NCI-H345 treated with DMSO at 0.1 percent for 48 hours (cell line): ENCODE measurements at regions not wholly inside any gene's neighbourhood (a gene's known extent, or its start where the extent isn't known, plus 50 kb on each side); places are given as distances from the start of the nearest gene placed in this dataset.
"Not testable (repeated sequence)": the region's sequence is repeated elsewhere in the genome, so short reads cannot be mapped to it uniquely, and the experiment has no call there.

Experiments
- DNase-seq: peaks from one replicate; lab custom pipeline; 2025; ENCODE audit not compliant: unreplicated experiment; lab: John Stamatoyannopoulos, UW

GRCh38 chr1:187038784-187039183 lies 210.0 kb downstream of the PLA2G4A start:
- DNase-seq, result no peak

GRCh38 chr1:187041104-187041503 lies 212.4 kb downstream of the PLA2G4A start:
- no peak for DNase-seq

- no peak for DNase-seq
Observed at GRCh38 chr1:187042538-187042937, 213.8 kb downstream of the PLA2G4A start.

GRCh38 chr1:187043433-187043832 lies 214.7 kb downstream of the PLA2G4A start:
- not testable (repeated sequence) for DNase-seq

- no peak for DNase-seq
Observed at GRCh38 chr1:187044411-187044810, 215.7 kb downstream of the PLA2G4A start.

- DNase-seq, result no peak
Observed at GRCh38 chr1:187045371-187045770, 216.6 kb downstream of the PLA2G4A start.

- DNase-seq, result no peak
Observed at GRCh38 chr1:187046293-187046692, 217.5 kb downstream of the PLA2G4A start.

- DNase-seq, result no peak
Observed at GRCh38 chr1:187047298-187047697, 218.5 kb downstream of the PLA2G4A start.

- peak; percentile 53 for DNase-seq
Observed at GRCh38 chr1:187051618-187052232, 223.0 kb downstream of the PLA2G4A start.

GRCh38 chr1:187053876-187054275 lies 225.1 kb downstream of the PLA2G4A start:
- no peak for DNase-seq

- DNase-seq, result no peak
Observed at GRCh38 chr1:187054862-187055757, 226.4 kb downstream of the PLA2G4A start.

- no peak for DNase-seq
Observed at GRCh38 chr1:187063271-187063670, 234.5 kb downstream of the PLA2G4A start.

GRCh38 chr1:187067160-187067559 lies 238.4 kb downstream of the PLA2G4A start:
- DNase-seq, result peak; percentile 74

GRCh38 chr1:187070076-187070475 lies 241.3 kb downstream of the PLA2G4A start:
- DNase-seq, result peak; percentile 90

- not testable (repeated sequence) for DNase-seq
Observed at GRCh38 chr1:187072262-187073034, 243.7 kb downstream of the PLA2G4A start.

- not testable (repeated sequence) for DNase-seq
Observed at GRCh38 chr1:187073035-187073560, 244.3 kb downstream of the PLA2G4A start.

- not testable (repeated sequence) for DNase-seq
Observed at GRCh38 chr1:187073634-187074245, 245.0 kb downstream of the PLA2G4A start.

GRCh38 chr1:187074445-187075048 lies 245.8 kb downstream of the PLA2G4A start:
- no peak for DNase-seq

- no peak for DNase-seq
Observed at GRCh38 chr1:187076922-187077321, 248.2 kb downstream of the PLA2G4A start.

GRCh38 chr1:187078321-187078720 lies 249.6 kb downstream of the PLA2G4A start:
- DNase-seq, result no peak
